MM.1S (cell line): ENCODE measurements at regions not wholly inside any gene's neighbourhood (a gene's known extent, or its start where the extent isn't known, plus 50 kb on each side); places are given as distances from the start of the nearest gene placed in this dataset.

Experiments used
- EZH2 ChIP-seq: fragments of 300-600 bp; sonication (generic); optimal IDR thresholded peaks from 2 replicates; pipeline ENCODE3; 2017; ENCODE audit warnings: low read depth, mild to moderate bottlenecking, antibody characterized with exemption, low read length, mixed read lengths
- EZH2phosphoT487 ChIP-seq: fragments of 300-600 bp; sonication (generic); IDR thresholded peaks from 2 replicates; pipeline ENCODE4 v1.6.1; 2018; ENCODE audit warnings: antibody characterized with exemption, low read length
- TF ChIP-seq, protein P1 (sequence below): fragments of 300-600 bp; sonication (generic); IDR thresholded peaks from 2 replicates; pipeline ENCODE4 v1.5.1; 2016; ENCODE audit warnings: antibody characterized with exemption, low read length, mixed read lengths

DNA sequence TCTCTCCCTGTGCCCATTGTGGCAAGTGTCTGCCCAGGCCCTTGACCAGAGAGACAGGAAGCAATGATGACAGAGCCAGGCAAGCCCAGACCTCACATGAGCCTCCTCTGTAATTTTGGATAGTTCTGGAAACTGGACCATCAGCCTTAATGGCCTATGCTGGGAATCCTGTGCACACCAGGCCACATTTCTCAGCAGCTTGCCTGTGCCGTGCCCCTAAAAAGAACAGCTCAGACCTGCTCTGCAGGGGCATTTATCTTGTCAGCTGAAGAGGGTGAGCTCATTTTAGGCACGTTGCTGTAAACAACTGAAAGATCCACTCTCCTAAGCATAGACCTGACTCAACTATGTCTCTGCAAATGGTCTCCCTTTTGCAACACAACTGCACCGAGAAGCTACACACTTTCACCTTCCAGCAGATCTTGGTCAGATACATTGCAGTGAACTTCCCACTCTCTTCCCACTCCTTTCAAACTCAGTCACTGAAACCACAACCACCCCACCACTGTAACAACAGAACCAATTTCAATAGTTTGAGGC is 53.5 kb upstream of the BACH1 start:
- TF ChIP-seq, protein P1, sequence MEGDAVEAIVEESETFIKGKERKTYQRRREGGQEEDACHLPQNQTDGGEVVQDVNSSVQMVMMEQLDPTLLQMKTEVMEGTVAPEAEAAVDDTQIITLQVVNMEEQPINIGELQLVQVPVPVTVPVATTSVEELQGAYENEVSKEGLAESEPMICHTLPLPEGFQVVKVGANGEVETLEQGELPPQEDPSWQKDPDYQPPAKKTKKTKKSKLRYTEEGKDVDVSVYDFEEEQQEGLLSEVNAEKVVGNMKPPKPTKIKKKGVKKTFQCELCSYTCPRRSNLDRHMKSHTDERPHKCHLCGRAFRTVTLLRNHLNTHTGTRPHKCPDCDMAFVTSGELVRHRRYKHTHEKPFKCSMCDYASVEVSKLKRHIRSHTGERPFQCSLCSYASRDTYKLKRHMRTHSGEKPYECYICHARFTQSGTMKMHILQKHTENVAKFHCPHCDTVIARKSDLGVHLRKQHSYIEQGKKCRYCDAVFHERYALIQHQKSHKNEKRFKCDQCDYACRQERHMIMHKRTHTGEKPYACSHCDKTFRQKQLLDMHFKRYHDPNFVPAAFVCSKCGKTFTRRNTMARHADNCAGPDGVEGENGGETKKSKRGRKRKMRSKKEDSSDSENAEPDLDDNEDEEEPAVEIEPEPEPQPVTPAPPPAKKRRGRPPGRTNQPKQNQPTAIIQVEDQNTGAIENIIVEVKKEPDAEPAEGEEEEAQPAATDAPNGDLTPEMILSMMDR, result no peak
- TF ChIP-seq EZH2 (no peak), EZH2phosphoT487 (no peak)
